KMS-11 (cell line): ENCODE measurements at regions not wholly inside any gene's neighbourhood (a gene's known extent, or its start where the extent isn't known, plus 50 kb on each side); places are given as distances from the start of the nearest gene placed in this dataset.

ENCODE experiments used
- H2AFZ ChIP-seq: fragments of 200-600 bp; sonication (generic); 2 replicates; pipeline ENCODE4 v1.6.1; 2016; ENCODE audit warnings: antibody characterized with exemption, mixed run types, low read depth
- H3K27ac ChIP-seq: fragments of 200-600 bp; sonication (generic); 2 replicates; pipeline ENCODE4 v1.6.1; 2016; ENCODE audit warnings: mild to moderate bottlenecking, mixed run types
- H3K27me3 ChIP-seq: fragments of 200-600 bp; sonication (generic); 2 replicates; pipeline ENCODE4 v1.6.1; 2017; ENCODE audit warnings: mild to moderate bottlenecking, low read depth, mixed run types, moderate library complexity; ENCODE audit not compliant: insufficient read depth
- H3K36me3 ChIP-seq: fragments of 200-600 bp; sonication (generic); 2 replicates; pipeline ENCODE4 v1.6.1; 2017; ENCODE audit warnings: mild to moderate bottlenecking, mixed run types; ENCODE audit not compliant: insufficient read depth
- H3K4me1 ChIP-seq: fragments of 200-600 bp; sonication (generic); 2 replicates; pipeline ENCODE4 v1.6.1; 2016; ENCODE audit warnings: mild to moderate bottlenecking, low read depth, mixed run types; ENCODE audit not compliant: poor library complexity, severe bottlenecking
- H3K4me2 ChIP-seq: fragments of 200-600 bp; sonication (generic); 2 replicates; pipeline ENCODE4 v1.7.0; 2016; ENCODE audit warnings: mild to moderate bottlenecking, mixed run types
- H3K4me3 ChIP-seq: fragments of 200-600 bp; sonication (generic); IDR thresholded peaks from 2 replicates; pipeline ENCODE4 v1.6.1; 2017; ENCODE audit warnings: low read depth, low read length, mixed read lengths; ENCODE audit not compliant: insufficient read depth
- H3K79me2 ChIP-seq: fragments of 200-600 bp; sonication (generic); 2 replicates; pipeline ENCODE4 v1.6.1; 2016; ENCODE audit warnings: low read depth, mixed run types; ENCODE audit not compliant: insufficient read depth
- H3K9ac ChIP-seq: fragments of 200-600 bp; sonication (generic); 2 replicates; pipeline ENCODE4 v1.6.1; 2016; ENCODE audit warnings: mild to moderate bottlenecking, mixed run types
- H4K20me1 ChIP-seq: fragments of 200-600 bp; sonication (generic); 2 replicates; pipeline ENCODE4 v1.6.1; 2016; ENCODE audit warnings: mild to moderate bottlenecking, mixed run types; ENCODE audit not compliant: insufficient read depth
- CTCF ChIP-seq: fragments of 200-600 bp; sonication (generic); conservative IDR thresholded peaks from 2 replicates; pipeline ENCODE4 v1.6.1; 2017; ENCODE audit warnings: low read depth, mild to moderate bottlenecking, antibody characterized with exemption, low read length, moderate library complexity, mixed read lengths

GRCh38 chr1:5809207-5809788 lies 182.9 kb downstream of the NPHP4 start:
- Histone ChIP-seq H3K9ac (no peak overlapping the region), H4K20me1 (no peaks in the 10 kb centered on the region), H3K27me3 (peaks cover 56% of the 10 kb centered on the region; the same call in 1 of the 2 replicates), H3K36me3 (no peaks in the 10 kb centered on the region), H3K4me1 (no peaks in the 10 kb centered on the region), H3K4me2 (no peak overlapping the region), H3K27ac (no peak overlapping the region), H3K4me3 (no peak overlapping the region), H3K79me2 (no peaks in the 10 kb centered on the region), H2AFZ (no peak overlapping the region)
- TF ChIP-seq CTCF: no peak

GRCh38 chr1:5803851-5804250 lies 188.4 kb downstream of the NPHP4 start:
- Histone ChIP-seq H3K4me2 (no peak overlapping the region), H3K27me3 (peaks cover 32% of the 10 kb centered on the region; the same call in 1 of the 2 replicates), H3K4me3 (no peak overlapping the region), H2AFZ (no peak overlapping the region), H3K27ac (no peak overlapping the region), H4K20me1 (no peaks in the 10 kb centered on the region), H3K36me3 (no peaks in the 10 kb centered on the region), H3K9ac (no peak overlapping the region), H3K4me1 (no peaks in the 10 kb centered on the region), H3K79me2 (no peaks in the 10 kb centered on the region)
- no peak for TF ChIP-seq CTCF

- H3K4me3 ChIP-seq: no peak overlapping the region
- no peak overlapping the region for H3K4me2 ChIP-seq
- H3K36me3 ChIP-seq: no peaks in the 10 kb centered on the region
- no peaks in the 10 kb centered on the region for H3K4me1 ChIP-seq
- no peak for TF ChIP-seq CTCF
- peaks cover 32% of the 10 kb centered on the region; the same call in 1 of the 2 replicates for H3K27me3 ChIP-seq
- H3K79me2 ChIP-seq: no peaks in the 10 kb centered on the region
- no peak overlapping the region for H3K9ac ChIP-seq
- no peak overlapping the region for H3K27ac ChIP-seq
- no peaks in the 10 kb centered on the region for H4K20me1 ChIP-seq
- H2AFZ ChIP-seq: no peak overlapping the region
Measured at GRCh38 chr1:5802606-5803005, 189.6 kb downstream of the NPHP4 start.

GRCh38 chr1:5798904-5799303 lies 193.3 kb downstream of the NPHP4 start:
- Histone ChIP-seq H3K36me3 (no peaks in the 10 kb centered on the region), H3K79me2 (no peaks in the 10 kb centered on the region), H2AFZ (no peak overlapping the region), H3K9ac (no peak overlapping the region), H3K4me3 (no peak overlapping the region), H3K27me3 (peaks cover 29% of the 10 kb centered on the region; the same call in 1 of the 2 replicates), H3K4me2 (no peak overlapping the region), H4K20me1 (no peaks in the 10 kb centered on the region), H3K4me1 (no peaks in the 10 kb centered on the region), H3K27ac (no peak overlapping the region)
- TF ChIP-seq CTCF: no peak
